NCI-H1694 treated with DMSO at 0.1 percent for 48 hours (cell line): ENCODE measurements at regions not wholly inside any gene's neighbourhood (a gene's known extent, or its start where the extent isn't known, plus 50 kb on each side); places are given as distances from the start of the nearest gene placed in this dataset.

ENCODE experiments used
- DNase-seq: peaks from one replicate; lab custom pipeline; 2025; lab: John Stamatoyannopoulos, UW

DNA sequence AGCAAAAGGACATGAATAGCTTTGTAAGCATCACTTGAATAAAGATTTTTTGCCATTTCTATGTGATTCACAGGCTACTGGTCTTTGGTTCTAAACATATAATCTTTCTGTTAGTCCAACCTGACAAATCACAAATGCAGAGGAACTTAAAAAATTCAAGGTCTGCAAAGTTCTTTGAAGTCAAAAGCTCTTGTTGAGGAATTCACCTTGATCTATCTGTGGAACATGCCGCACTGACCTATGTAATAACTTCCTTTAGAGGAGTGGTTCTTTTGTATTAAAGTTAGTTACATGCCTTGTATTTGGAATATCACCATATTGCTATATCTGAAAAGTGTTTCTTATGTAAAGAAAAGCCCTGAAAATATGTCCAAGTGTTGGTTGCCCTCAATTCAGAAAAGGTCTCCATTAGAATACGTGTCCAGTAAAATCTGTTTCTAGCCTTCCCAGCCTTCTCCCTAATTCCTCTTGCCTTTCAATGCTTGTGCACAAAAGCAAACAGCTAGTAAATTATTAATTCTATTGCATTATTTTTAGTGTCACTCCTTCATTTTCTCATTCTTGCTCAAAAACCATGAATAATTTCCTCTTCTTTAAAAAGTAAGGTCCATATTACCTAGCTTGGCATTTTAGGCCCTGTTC lies 1192.8 kb downstream of the FLRT2 start:
- DNase-seq, result no peak

DNA sequence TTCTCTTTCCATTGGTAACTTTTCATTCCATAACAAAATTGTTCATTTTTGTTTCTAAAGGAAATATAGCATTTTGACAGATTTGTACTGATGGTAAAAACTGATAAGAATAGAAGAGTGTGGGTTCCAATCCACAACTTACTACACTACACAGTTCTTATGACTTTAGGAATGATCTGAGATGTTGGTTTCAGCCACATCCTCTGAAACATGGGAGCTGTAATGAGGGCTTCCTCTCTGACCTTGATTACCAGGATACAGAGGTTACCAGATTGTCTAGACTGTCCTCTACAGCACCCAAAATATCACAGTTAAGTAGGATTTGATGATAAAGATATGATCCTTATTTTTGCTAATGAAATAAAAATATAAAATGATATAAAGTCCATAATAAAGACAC lies 1184.6 kb downstream of the FLRT2 start:
- no peak for DNase-seq

DNA sequence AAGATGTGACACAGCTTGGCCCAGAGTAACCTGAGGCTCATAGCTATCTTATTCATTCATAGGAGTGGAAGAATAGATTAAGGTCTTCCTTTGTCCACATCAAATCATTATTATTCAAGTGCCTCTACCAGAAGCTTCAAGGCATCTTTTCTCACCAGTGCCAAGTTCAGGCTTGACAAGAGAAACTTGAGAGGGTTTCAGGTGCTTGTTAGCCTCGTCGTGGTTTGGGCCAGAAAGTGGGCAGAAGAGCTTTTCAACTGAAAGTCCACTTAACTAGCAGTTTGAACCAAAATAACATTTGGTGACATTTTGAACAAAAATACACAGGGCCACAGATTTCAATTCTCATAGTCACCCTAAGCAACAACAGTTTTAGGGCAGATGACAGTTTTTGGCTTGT lies 1184.2 kb downstream of the FLRT2 start:
- no peak for DNase-seq

DNA sequence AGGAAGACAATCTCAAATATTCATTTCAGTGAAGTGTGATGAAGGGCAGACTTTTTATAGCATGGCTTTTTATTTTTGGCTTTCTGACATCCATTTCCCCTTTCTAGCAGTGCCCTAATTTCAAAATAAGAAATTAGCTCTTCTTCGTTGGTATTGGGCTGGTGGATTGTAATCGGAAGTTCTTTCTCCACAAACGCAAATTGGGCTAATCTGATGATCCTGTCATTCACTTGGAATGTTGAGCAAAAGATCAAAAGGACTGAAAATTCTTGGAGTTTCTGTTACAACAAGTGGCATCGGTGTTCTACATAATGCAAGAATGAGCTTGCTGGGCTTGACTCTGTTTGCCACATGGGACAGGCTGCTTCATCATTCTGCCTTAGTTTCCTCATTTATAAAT lies 1182.8 kb downstream of the FLRT2 start:
- DNase-seq, result no peak

DNA sequence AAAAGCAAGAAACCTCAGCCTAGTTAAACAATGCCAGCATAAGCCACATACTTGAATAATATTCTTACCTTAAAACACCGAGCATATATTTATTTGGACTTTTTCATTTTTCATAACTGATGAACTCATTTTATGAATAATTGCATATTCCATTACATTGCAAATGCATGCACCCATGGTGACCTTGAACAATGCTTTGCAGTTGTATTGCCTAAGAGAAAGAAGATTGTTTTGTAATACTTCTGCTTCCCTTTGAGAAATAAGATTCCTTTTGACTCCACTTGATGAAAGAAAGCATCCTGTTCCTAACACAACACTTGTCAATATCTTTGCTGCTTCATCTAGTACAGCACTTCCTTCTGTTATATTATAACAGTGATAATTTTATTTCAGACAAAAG lies 1182.2 kb downstream of the FLRT2 start:
- no peak for DNase-seq

DNA sequence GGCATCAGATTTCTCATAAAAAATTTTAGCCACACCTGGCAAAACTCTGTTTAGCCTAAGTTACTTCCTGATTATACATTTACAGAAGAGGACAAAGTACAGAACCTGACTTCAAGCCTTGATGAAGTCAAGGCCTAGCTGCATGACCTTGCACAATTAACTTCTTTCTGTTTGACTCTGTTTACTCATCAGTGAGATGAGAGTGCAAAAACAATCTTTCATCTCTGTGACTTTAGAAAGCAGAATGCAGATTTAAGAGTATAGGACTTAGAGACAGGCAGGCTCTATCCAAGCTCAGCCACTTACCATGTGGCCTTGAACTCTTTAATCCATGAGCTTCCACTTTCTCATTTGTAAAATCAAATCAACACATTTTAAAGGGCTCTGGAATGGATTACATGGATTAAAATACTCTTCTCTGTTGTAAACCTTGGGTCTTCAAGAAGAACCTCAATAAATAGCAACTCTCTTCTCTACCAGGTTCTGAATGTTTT lies 1178.9 kb downstream of the FLRT2 start:
- DNase-seq, result no peak

DNA sequence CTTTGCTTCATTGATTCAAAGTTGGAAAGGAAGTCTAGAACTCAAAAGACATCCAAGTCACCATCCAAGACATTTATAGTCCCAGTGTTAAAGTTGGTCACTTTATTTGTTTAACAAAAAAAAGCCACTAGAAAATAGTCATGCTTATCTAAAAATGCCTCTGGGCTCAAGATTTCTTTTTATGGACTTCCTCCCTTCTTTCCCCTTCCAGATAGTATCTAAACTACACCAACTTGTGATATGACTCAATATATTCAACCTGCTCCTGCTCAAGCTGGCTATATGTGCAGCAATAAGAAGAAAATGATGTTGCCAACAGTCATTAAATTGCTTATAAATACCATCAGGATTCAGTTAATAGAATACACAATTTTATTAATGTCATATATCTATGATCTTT lies 1177.1 kb downstream of the FLRT2 start:
- no peak for DNase-seq

DNA sequence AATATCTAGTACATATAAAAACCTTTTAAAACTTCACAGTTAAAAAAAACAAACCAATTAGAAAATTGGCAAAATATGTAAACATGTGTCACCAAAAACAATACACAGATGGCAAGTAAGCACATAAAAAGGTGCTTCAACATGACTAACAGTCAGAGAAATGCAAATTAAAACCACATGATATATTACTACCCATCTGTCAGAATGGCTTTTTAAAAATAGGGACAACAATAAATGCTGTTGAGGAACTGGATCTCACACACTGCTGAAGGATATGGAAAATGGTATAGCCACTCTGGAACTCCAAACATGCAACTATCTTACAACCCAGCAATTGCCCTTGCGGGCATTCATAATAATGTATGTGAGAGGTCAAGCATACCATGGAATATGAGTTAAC lies 1153.6 kb downstream of the FLRT2 start:
- DNase-seq, result peak; percentile 93

DNA sequence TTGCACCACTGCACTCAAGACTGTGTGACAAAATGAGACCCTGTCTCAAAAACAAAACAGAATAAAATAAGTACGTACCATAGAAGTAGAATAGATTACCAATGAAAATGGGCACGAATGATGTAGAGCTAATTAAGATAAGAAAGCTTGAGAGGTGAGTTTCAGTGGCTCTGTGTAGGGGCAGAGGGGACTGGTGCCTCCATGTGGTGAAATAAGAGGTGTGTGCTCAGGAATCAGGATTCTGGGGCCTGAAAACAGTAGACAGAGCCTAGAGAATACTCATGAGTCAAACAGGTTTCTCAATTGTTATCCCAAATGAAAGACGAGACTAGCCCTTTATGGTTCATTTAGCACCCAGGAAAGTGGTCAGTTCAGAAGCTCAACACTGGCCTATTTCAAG lies 1145.1 kb downstream of the FLRT2 start:
- no peak for DNase-seq

DNA sequence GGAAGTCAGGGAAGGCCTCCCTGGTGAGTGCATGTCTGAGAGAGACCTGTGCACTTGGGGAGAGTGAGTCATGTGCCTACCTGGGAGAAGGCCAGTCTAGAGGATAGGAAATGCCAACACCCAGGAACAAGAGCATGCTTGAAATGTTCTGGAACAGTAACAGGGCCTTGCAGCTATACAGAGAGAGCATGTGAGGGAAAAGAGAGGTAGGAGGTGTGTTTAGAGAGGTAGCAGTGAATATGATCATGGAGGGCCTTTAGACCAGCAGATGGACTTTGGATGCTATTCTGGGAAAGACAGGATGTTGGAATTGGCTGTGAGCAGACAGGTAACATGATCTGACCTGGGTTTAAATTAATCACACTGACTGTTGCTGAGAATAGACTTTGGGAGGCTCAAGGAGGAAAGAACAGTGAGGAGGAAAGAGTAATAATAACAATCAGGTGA lies 1143.6 kb downstream of the FLRT2 start:
- no peak for DNase-seq

DNA sequence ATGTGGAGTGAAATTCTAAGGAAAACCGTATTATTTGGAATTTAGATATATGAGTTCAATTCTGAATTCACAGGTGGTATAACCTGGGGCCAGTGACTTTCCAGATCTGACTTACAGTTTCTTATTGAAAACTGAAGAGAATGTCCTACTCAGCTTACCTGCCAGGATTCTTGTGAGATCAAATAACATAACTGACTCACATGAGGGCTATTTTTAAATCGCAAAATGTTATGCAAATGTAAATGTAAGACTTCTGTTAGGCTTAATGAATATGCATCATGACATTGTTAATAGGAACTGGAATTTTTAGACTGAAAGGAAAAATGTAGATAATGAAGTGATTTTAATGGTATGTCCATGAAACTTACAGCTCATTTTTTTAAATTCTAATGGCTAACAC lies 1142.1 kb downstream of the FLRT2 start:
- DNase-seq, result no peak

DNA sequence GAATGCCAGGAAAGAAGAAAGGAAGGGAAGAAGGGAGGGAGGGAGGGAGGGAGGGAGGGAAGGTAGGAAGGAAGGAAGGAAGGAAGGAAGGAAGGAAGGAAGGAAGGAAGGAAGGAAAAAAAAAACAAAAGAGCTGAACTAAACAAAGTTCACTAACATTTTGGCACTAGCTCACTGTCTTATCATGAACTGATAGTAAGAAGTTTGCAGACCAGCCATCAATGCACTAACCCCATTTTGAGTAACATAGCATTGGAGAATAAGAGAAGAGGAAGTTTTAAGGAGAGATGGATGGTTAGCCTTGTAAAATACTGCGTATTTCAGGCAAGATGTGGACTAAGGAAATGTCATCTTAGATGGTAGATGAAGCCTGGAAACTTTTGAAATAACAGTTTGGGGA lies 1136.0 kb downstream of the FLRT2 start:
- DNase-seq, result no peak

DNA sequence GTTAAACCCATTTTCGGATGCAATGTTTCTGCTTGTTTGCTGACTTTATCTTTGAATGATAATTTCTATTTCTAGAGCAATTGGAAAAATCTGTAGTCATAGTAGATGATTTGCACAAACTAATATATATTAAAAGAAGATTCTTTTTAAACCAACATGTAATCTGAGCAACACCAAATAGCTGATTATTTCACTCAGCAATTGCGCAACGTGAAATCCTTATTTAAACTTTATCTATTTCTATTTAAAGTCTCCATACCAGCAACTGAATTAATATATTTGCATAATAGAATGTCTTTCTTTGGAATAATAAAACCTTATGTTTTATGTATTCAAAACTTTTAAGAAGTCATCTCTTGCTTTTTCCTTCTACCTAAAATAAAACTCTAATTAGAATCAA lies 1132.4 kb downstream of the FLRT2 start:
- DNase-seq, result no peak

DNA sequence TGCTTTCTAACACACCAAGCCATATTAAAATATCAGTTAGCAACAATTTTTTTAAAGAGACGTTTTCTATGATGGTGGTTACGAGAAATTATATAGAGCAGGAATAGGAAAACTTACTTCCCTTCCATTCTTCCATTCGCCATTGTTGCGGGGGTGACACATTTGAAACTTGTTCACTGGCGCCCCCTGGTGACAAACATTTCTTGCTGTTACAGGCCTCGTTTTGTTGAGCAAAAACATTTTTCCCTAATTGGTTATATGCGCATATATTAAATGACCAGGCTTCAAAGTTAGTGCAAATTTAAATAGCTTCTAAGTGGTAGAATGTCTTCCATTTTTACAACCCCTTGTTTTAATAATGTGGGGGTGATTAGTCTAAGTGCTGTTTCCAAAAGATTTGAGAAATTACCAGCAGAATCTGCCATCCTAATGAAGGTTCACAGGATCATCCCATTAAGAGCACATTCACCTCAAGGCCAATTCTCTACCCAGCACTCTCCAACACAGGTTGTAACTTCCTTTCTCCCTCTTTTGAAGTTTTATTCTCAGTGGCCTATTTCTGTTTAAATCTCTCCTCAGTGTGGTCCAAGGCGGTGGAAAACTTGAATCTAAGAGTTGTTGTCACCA lies 1124.7 kb downstream of the FLRT2 start:
- DNase-seq, result peak; percentile 56

DNA sequence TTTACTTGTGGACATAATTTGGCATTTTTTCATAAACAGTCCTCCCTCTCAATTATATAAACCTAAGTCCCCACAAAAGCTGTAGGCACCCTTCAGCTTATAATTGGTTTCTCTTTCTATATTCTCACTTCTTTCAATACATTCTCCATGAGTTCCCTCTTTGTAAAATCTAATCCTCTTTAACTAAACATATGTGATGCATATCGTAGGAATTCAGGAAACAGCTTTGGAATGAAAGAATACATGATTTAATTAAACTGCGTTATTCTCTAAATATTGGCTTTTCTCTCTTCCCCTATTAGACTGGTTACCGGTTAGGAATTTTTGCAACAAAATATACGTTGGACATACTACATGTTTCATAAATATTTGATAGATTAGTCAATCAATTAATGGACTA lies 1122.6 kb downstream of the FLRT2 start:
- no peak for DNase-seq

DNA sequence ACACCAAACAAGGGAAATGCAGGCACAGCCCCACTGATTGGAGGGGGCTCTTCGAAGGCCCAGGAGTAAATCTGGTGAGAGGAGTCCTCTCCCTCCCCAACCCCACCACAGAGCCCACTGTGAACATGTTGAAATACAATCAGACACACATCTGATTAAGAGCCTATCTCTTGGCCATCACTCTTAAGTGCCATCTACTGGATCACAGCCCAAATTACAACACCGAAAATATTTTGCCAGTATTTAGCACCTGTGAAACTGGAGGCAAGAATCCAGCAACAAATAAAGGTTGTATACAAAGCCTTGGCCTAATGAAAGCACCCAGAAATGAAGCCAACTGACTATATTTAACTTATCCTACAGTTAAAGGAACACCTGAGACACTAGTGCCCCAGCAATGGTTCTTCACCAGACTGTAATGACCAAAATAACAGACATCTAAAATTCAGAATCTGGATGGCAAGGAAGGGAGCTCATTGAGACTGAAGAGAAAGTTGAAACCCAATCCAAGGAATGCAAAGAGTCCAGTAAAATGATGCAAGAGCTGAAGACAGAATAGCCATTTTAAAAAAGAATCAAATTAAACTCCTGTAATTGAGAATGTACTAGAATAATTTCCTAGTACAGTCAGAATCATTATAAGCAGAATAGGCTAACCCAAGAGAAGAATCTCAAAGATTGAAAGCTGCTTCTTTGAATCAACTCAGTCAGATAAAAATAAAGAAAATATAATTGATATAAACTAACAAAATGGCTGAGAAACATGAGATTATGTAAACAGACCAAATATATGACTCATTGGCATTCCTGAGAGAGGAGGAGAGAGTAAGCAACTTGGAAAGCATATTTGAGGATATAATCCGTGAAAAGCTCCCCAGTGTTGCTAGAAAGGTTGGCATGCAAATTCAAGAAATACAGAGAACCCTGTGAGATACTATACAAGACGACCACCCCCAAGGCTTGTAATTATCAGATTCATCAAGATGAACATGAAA lies 1117.0 kb downstream of the FLRT2 start:
- no peak for DNase-seq

DNA sequence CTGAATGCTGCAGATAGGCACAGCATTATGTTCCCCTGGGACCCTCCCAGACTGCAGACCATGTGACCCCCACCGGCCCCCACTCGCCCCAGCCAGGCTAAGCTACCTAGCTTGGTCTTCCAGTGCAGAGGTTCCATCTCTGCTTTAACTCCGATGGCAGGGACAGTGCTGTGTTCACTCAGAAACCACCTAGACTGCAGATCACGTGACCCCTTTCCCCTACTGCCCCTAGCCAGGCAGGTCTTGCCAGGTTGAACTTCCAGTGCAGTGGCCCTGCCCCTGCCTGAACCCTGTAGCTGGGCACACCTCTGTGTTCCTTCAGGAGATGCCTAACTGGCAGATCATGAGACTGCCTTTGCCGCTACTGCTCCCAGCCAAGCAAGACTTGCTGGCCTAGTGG lies 1116.2 kb downstream of the FLRT2 start:
- DNase-seq, result no peak

DNA sequence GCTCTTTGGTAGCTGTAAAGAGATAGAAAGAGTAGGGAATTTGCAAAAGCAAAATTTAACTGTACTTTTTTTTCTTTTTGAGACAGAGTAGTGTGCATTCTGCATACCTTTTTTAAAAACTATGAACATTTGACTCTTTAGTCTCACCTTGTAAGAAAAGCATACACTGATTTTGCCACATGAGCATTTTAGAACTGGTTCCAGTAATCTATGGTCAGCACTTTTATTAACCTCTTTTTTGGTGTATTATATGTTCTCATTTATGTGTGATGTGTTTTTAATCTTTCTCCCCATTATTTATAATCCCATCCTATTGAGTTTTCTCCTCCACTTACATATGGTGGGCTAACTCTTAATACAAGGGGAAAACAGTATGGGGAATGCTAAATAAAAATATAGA lies 1111.4 kb downstream of the FLRT2 start:
- no peak for DNase-seq

DNA sequence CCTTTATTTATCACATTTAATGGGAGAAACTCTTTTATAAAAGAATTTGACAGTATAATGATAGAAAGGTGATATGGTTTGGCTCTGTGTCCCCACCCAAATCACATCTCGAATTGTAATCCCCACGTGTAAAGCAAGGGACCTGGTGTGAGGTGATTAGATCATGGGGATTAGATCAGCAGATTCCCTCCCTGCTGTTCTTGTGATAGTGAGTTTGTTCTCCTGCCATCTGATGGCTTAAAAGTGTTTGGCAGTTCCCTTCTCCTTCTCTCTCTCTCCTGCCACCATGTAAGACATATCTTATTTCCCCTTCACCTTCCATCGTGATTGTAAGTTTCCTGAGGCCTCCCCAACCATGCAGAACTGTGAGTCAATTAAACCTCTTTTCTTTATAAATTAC lies 1110.3 kb downstream of the FLRT2 start:
- no peak for DNase-seq

DNA sequence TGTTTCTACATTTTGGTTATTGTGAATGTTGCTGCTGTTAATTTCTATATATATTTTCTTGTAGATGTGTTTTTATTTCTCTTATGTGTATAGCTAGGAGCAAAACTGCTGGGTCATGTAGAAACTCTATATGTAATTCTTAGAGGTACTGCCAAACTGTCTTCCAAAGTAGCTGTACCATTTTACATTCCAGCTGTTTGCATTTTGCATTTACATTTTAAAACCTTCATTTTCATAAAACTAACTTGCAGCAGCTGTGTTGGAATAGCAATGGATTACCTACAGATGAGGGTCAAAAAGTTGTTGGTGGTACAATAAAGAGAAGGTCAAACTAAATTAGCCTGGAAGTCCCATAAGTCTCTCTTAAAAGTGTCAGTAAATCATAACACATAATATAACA lies 1109.7 kb downstream of the FLRT2 start:
- no peak for DNase-seq

DNA sequence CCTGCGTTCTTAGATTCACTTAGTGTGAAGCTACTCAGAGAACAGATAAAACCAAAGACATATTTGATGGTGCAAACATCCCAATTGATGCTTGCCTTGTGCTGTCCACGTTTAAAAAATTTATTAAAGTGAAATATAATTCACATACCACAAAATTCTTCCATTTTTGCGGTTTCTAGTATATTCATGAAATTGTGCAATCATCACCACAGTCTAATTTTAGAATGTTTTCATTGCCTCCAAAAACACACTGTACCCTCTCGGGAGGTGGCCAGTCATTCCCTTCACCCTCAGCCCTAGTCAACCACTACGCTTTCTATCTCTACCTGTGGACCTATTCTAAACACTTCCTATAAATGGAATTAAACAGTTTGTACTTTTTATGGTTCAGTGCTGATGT lies 1109.2 kb downstream of the FLRT2 start:
- DNase-seq, result no peak

DNA sequence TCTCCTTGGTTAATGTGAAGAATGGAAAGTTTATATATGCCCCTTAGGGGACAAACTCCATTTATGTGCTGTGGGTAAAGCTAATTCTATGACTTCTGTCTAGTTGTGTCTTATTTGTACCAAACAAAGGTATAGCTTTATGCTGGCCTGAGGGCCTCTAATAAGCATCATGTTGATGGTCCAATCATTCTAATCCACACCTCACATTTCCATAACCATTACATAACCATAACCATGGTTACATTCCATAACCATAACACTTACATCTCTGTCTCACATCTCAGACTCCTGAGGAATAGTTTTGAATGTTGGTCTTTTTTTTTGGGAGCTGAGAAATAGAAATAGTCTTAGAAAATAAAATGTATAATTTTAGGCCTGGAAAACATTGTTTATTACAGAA lies 1097.1 kb downstream of the FLRT2 start:
- DNase-seq, result no peak

DNA sequence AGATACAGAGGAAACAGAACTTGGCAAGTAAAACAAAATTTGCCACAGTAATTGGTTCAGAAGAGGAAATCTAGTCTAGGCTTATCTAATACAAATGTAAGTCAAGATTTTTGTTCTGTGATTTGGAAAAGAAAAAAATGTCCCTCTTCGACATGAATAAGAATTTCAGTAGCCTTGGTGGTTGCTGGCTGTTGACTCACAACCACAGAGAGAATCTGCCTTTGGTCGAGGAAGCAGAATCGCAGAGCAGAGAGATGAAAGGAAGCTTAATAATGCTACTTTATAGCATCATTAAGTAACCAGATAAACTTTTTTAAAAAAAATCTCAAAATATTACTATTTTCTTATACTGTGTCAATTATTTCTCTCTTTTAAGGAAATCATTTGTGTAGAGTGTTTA lies 1096.6 kb downstream of the FLRT2 start:
- DNase-seq, result no peak
